NCI-H2107 treated with DMSO at 0.1 percent for 48 hours (cell line): ENCODE measurements at regions not wholly inside any gene's neighbourhood (a gene's known extent, or its start where the extent isn't known, plus 50 kb on each side); places are given as distances from the start of the nearest gene placed in this dataset.
"Not testable (repeated sequence)": the region's sequence is repeated elsewhere in the genome, so short reads cannot be mapped to it uniquely, and the experiment has no call there.

Experiments
- DNase-seq: peaks from one replicate; lab custom pipeline; 2025; ENCODE audit not compliant: unreplicated experiment; lab: John Stamatoyannopoulos, UW

GRCh38 chr19:28066161-28066560 lies 1146.8 kb downstream of the UQCRFS1 start:
- DNase-seq, result no peak

GRCh38 chr19:28065026-28065425 lies 1147.9 kb downstream of the UQCRFS1 start:
- DNase-seq, result no peak

GRCh38 chr19:28063702-28064101 lies 1149.2 kb downstream of the UQCRFS1 start:
- DNase-seq, result no peak

GRCh38 chr19:28061111-28061510 lies 1151.8 kb downstream of the UQCRFS1 start:
- no peak for DNase-seq

GRCh38 chr19:28057026-28057425 lies 1155.9 kb downstream of the UQCRFS1 start:
- not testable (repeated sequence) for DNase-seq

- no peak for DNase-seq
These were observed 1161.9 kb downstream of the UQCRFS1 start for GRCh38 chr19:28051047-28051446.

GRCh38 chr19:28049875-28050274 lies 1163.1 kb downstream of the UQCRFS1 start:
- DNase-seq, result no peak

GRCh38 chr19:28046932-28047331 lies 1166.0 kb downstream of the UQCRFS1 start:
- no peak for DNase-seq

- no peak for DNase-seq
These were observed 1167.3 kb downstream of the UQCRFS1 start for GRCh38 chr19:28045621-28046020.

GRCh38 chr19:28044477-28044876 lies 1168.5 kb downstream of the UQCRFS1 start:
- no peak for DNase-seq

- DNase-seq, result no peak
These were observed 1170.4 kb downstream of the UQCRFS1 start for GRCh38 chr19:28042516-28042915.

GRCh38 chr19:28039677-28040381 lies 1173.1 kb downstream of the UQCRFS1 start:
- no peak for DNase-seq

- no peak for DNase-seq
These were observed 1175.8 kb downstream of the UQCRFS1 start for GRCh38 chr19:28037186-28037585.

- DNase-seq, result no peak
These were observed 1176.5 kb downstream of the UQCRFS1 start for GRCh38 chr19:28036486-28036885.

GRCh38 chr19:28034936-28035335 lies 1178.0 kb downstream of the UQCRFS1 start:
- no peak for DNase-seq

GRCh38 chr19:28028881-28029444 lies 1184.0 kb downstream of the UQCRFS1 start:
- no peak for DNase-seq

- DNase-seq, result no peak
These were observed 1185.8 kb downstream of the UQCRFS1 start for GRCh38 chr19:28027116-28027515.

- no peak for DNase-seq
These were observed 1186.3 kb downstream of the UQCRFS1 start for GRCh38 chr19:28026636-28027035.

- DNase-seq, result no peak
These were observed 1188.0 kb downstream of the UQCRFS1 start for GRCh38 chr19:28024920-28025319.

- no peak for DNase-seq
These were observed 1189.9 kb downstream of the UQCRFS1 start for GRCh38 chr19:28023064-28023463.

- DNase-seq, result no peak
These were observed 1190.4 kb downstream of the UQCRFS1 start for GRCh38 chr19:28022506-28022905.

- no peak for DNase-seq
These were observed 1191.4 kb downstream of the UQCRFS1 start for GRCh38 chr19:28021259-28022185.
